ENCODE measurements at regions not wholly inside any gene's neighbourhood (a gene's known extent, or its start where the extent isn't known, plus 50 kb on each side); places are given as distances from the start of the nearest gene placed in this dataset.

GRCh38 chr9:28909526-28909925, 1336.2 kb upstream of the C9orf72 start:
- no peak for TF ChIP-seq CTCF (IDR thresholded peaks at IDR 0.05)
- WGBS, 2 donors, result 55 to 66% methylated on average over 1 of the region's 1 CpG
- H3K4me1 ChIP-seq, result no peaks in the 10 kb centered on the region
- ATAC-seq (no peak), DNase-seq (no peak)
- no peaks in the 10 kb centered on the region for H3K27me3 ChIP-seq
- no peak overlapping the region for H3K27ac ChIP-seq
- H3K36me3 ChIP-seq, result no peaks in the 10 kb centered on the region
- intact Hi-C loops (cut with DNase I), result no loop called here
- peaks cover 0 to 4% (median 0%) of the 10 kb centered on the region in 11 donors for H3K9me3 ChIP-seq
- H3K4me3 ChIP-seq, result no peak overlapping the region

- Histone ChIP-seq H3K9me3 (peaks cover 0 to 4% (median 0%) of the 10 kb centered on the region in 11 donors), H3K27ac (no peak overlapping the region), H3K4me1 (no peaks in the 10 kb centered on the region), H3K36me3 (no peaks in the 10 kb centered on the region), H3K4me3 (no peak overlapping the region), H3K27me3 (no peaks in the 10 kb centered on the region)
- DNase-seq (no peak), ATAC-seq (no peak)
- TF ChIP-seq CTCF (IDR thresholded peaks at IDR 0.05), result no peak
- WGBS, 2 donors, result 63 to 67% methylated on average over 2 of the region's 2 CpGs
- intact Hi-C loops (cut with DNase I), result loop anchor here in 1 of 10 donors (10.0 kb wide), 1 partner anchor 62 kb away; no protein-coding TSS in a partner anchor
These were observed 1339.3 kb upstream of the C9orf72 start for GRCh38 chr9:28912621-28913020.

- WGBS, 2 donors, result 61 to 85% methylated on average over 2 of the region's 2 CpGs
These were observed 1342.1 kb upstream of the C9orf72 start for GRCh38 chr9:28915202-28915930.

GRCh38 chr9:28916348-28916747, 1343.1 kb upstream of the C9orf72 start:
- Histone ChIP-seq H3K36me3 (no peaks in the 10 kb centered on the region), H3K4me3 (no peak overlapping the region), H3K27me3 (no peaks in the 10 kb centered on the region), H3K27ac (no peak overlapping the region), H3K4me1 (no peaks in the 10 kb centered on the region), H3K9me3 (peaks cover 0 to 13% (median 0%) of the 10 kb centered on the region in 11 donors)
- intact Hi-C loops (cut with DNase I), result loop anchor here in 1 of 10 donors (10.0 kb wide), 1 partner anchor 58 kb away; no protein-coding TSS in a partner anchor
- no peak for DNase-seq
- no peak for TF ChIP-seq CTCF (IDR thresholded peaks at IDR 0.05)
- 64 to 66% methylated on average over 3 of the region's 3 CpGs for WGBS, 2 donors
- no peak for ATAC-seq

More at GRCh38 chr9:28915202-28915930, 1342.1 kb upstream of the C9orf72 start:
- intact Hi-C loops (cut with DNase I), result loop anchor here in 1 of 10 donors (10.0 kb wide), 1 partner anchor 59 kb away; no protein-coding TSS in a partner anchor
- TF ChIP-seq CTCF (IDR thresholded peaks at IDR 0.05), result no peak
- ATAC-seq (no peak), DNase-seq (no peak)
- Histone ChIP-seq H3K9me3 (peaks cover 0 to 13% (median 0%) of the 10 kb centered on the region in 11 donors), H3K4me3 (no peak overlapping the region), H3K36me3 (no peaks in the 10 kb centered on the region), H3K27me3 (no peaks in the 10 kb centered on the region), H3K27ac (no peak overlapping the region), H3K4me1 (no peaks in the 10 kb centered on the region)
